HS-5 (cell line): ENCODE measurements at regions not wholly inside any gene's neighbourhood (a gene's known extent, or its start where the extent isn't known, plus 50 kb on each side); places are given as distances from the start of the nearest gene placed in this dataset.

Experiments used
- DNase-seq: peaks from one replicate; pipeline ENCODE4 v3.0.0-alpha.2; 2012; ENCODE audit warnings: low read depth

- DNase-seq: peak; percentile 13
These were observed 442.3 kb downstream of the GRB14 start for GRCh38 chr2:164178835-164179465.

GRCh38 chr2:164164602-164165001 is 428.8 kb upstream of the FIGN start:
- no peak for DNase-seq

GRCh38 chr2:164155558-164155957 is 419.8 kb upstream of the FIGN start:
- DNase-seq: no peak

GRCh38 chr2:164151522-164151921 is 415.7 kb upstream of the FIGN start:
- no peak for DNase-seq

- no peak for DNase-seq
These were observed 414.8 kb upstream of the FIGN start for GRCh38 chr2:164150604-164151003.

- no peak for DNase-seq
These were observed 410.6 kb upstream of the FIGN start for GRCh38 chr2:164146441-164146840.

- peak; percentile 78 for DNase-seq
These were observed 409.5 kb upstream of the FIGN start for GRCh38 chr2:164145093-164145987.

GRCh38 chr2:164143183-164143930 is 407.5 kb upstream of the FIGN start:
- no peak for DNase-seq

- DNase-seq: no peak
These were observed 406.9 kb upstream of the FIGN start for GRCh38 chr2:164142755-164143154.

- no peak for DNase-seq
These were observed 405.5 kb upstream of the FIGN start for GRCh38 chr2:164141271-164141670.

GRCh38 chr2:164138750-164139149 is 402.9 kb upstream of the FIGN start:
- no peak for DNase-seq

- DNase-seq: no peak
These were observed 398.5 kb upstream of the FIGN start for GRCh38 chr2:164134336-164134735.

- DNase-seq: no peak
These were observed 392.2 kb upstream of the FIGN start for GRCh38 chr2:164127971-164128527.

- no peak for DNase-seq
These were observed 391.3 kb upstream of the FIGN start for GRCh38 chr2:164126960-164127660.

GRCh38 chr2:164115806-164116205 is 380.0 kb upstream of the FIGN start:
- DNase-seq: no peak

- DNase-seq: no peak
These were observed 379.1 kb upstream of the FIGN start for GRCh38 chr2:164114937-164115336.

GRCh38 chr2:164112105-164112504 is 376.3 kb upstream of the FIGN start:
- no peak for DNase-seq

- no peak for DNase-seq
These were observed 374.7 kb upstream of the FIGN start for GRCh38 chr2:164110515-164110914.

- no peak for DNase-seq
These were observed 373.2 kb upstream of the FIGN start for GRCh38 chr2:164109006-164109405.

GRCh38 chr2:164103271-164103670 is 367.5 kb upstream of the FIGN start:
- DNase-seq: no peak

GRCh38 chr2:164102366-164102765 is 366.6 kb upstream of the FIGN start:
- DNase-seq: no peak

- no peak for DNase-seq
These were observed 355.9 kb upstream of the FIGN start for GRCh38 chr2:164091673-164092072.
